Neural progenitor cell (in vitro differentiated cells): ENCODE measurements at regions not wholly inside any gene's neighbourhood (a gene's known extent, or its start where the extent isn't known, plus 50 kb on each side); places are given as distances from the start of the nearest gene placed in this dataset.
A peak's percentile ranks its signal among the peaks of the same experiment; 100 is the strongest.

Experiments used
- DNase-seq: peaks from one replicate; pipeline ENCODE4 v3.0.0-alpha.2; 2016; ENCODE audit warnings: low spot score
- H2AFZ ChIP-seq: fragments of 200-600 bp; sonication (generic); replicated peaks from 2 replicates; pipeline ENCODE4 v1.6.1; 2016; ENCODE audit warnings: antibody characterized with exemption
- H3F3A ChIP-seq: fragments of 200-600 bp; sonication (generic); 2 replicates; pipeline ENCODE4 v1.6.1; 2016; ENCODE audit warnings: antibody characterized with exemption, low read depth
- H3K27ac ChIP-seq: fragments of 200-600 bp; sonication (generic); 2 replicates; pipeline ENCODE4 v1.5.1; 2016; ENCODE audit warnings: mild to moderate bottlenecking
- H3K27me3 ChIP-seq: fragments of 200-600 bp; sonication (generic); 2 replicates; pipeline ENCODE4 v1.6.1; 2016; ENCODE audit warnings: mild to moderate bottlenecking, moderate library complexity
- H3K36me3 ChIP-seq: fragments of 200-600 bp; sonication (generic); 2 replicates; pipeline ENCODE4 v1.5.1; 2016
- H3K4me1 ChIP-seq: fragments of 200-600 bp; sonication (generic); 2 replicates; pipeline ENCODE4 v1.6.1; 2016; ENCODE audit warnings: mixed run types
- H3K4me2 ChIP-seq: fragments of 200-600 bp; sonication (generic); 2 replicates; pipeline ENCODE4 v1.6.1; 2016
- H3K4me3 ChIP-seq: fragments of 200-600 bp; sonication (generic); 2 replicates; pipeline ENCODE4 v1.5.1; 2016
- H3K79me2 ChIP-seq: fragments of 200-600 bp; sonication (generic); 2 replicates; pipeline ENCODE4 v1.6.1; 2016; ENCODE audit warnings: low read depth
- H3K9ac ChIP-seq: fragments of 200-600 bp; sonication (generic); 2 replicates; pipeline ENCODE4 v1.6.1; 2016
- H3K9me3 ChIP-seq: fragments of 200-600 bp; sonication (generic); 2 replicates; pipeline ENCODE4 v1.5.1; 2016; ENCODE audit warnings: low read depth
- H4K20me1 ChIP-seq: fragments of 200-600 bp; sonication (generic); 2 replicates; pipeline ENCODE4 v1.6.1; 2016; ENCODE audit warnings: low read depth
- H3K27ac Mint-ChIP-seq: 3 replicates; pipeline ENCODE4 v1.8.0; 2021; ENCODE audit warnings: mixed read lengths
- H3K27me3 Mint-ChIP-seq: 2 replicates; pipeline ENCODE4 v1.8.0; 2022; ENCODE audit warnings: low read depth, mild to moderate bottlenecking, inconsistent platforms, moderate library complexity, mixed read lengths; ENCODE audit not compliant: insufficient read depth
- H3K36me3 Mint-ChIP-seq: 3 replicates; pipeline ENCODE4 v1.8.0; 2021; ENCODE audit warnings: mixed read lengths
- H3K4me1 Mint-ChIP-seq: 3 replicates; pipeline ENCODE4 v1.8.0; 2021; ENCODE audit warnings: mixed read lengths
- H3K4me3 Mint-ChIP-seq: 3 replicates; pipeline ENCODE4 v1.8.0; 2021; ENCODE audit warnings: mild to moderate bottlenecking, moderate library complexity, mixed read lengths
- H3K9me3 Mint-ChIP-seq: 3 replicates; pipeline ENCODE4 v1.8.0; 2020; ENCODE audit warnings: mixed read lengths
- EZH2 ChIP-seq: fragments of 200-600 bp; sonication (generic); IDR thresholded peaks from 2 replicates; pipeline ENCODE4 v1.6.1; 2017; ENCODE audit warnings: antibody characterized with exemption, mild to moderate bottlenecking, moderate library complexity
- EZH2phosphoT487 ChIP-seq: fragments of 200-600 bp; sonication (generic); IDR thresholded peaks from 2 replicates; pipeline ENCODE4 v1.6.1; 2017; ENCODE audit warnings: antibody characterized with exemption
- TF ChIP-seq, protein P1 (sequence below): fragments of 200-600 bp; sonication (generic); IDR thresholded peaks from 2 replicates; pipeline ENCODE4 v1.5.1; 2017; ENCODE audit warnings: antibody characterized with exemption, mild to moderate bottlenecking

DNA sequence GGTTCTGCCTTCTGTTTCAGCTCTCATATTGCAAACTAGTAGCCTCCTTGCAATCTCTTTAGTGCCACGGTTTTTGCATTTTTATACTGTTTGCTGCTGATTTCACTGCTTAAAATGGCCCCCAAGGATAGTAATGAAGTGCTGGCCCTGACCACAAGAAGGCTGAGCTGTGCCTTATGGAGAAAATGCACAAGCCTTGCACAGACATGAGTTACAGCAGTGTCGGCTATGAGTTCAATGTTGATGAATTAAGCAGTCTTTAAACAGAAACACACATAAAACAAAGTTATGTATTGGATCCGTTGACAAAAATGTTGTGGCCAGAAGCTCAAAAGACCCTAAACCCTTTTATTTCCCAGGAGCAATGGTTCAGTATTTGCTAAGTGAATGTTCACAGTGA lies 210.6 kb upstream of the DYNLRB2 start:
- TF ChIP-seq EZH2: no peak
- TF ChIP-seq EZH2phosphoT487: no peak
- TF ChIP-seq, protein P1, sequence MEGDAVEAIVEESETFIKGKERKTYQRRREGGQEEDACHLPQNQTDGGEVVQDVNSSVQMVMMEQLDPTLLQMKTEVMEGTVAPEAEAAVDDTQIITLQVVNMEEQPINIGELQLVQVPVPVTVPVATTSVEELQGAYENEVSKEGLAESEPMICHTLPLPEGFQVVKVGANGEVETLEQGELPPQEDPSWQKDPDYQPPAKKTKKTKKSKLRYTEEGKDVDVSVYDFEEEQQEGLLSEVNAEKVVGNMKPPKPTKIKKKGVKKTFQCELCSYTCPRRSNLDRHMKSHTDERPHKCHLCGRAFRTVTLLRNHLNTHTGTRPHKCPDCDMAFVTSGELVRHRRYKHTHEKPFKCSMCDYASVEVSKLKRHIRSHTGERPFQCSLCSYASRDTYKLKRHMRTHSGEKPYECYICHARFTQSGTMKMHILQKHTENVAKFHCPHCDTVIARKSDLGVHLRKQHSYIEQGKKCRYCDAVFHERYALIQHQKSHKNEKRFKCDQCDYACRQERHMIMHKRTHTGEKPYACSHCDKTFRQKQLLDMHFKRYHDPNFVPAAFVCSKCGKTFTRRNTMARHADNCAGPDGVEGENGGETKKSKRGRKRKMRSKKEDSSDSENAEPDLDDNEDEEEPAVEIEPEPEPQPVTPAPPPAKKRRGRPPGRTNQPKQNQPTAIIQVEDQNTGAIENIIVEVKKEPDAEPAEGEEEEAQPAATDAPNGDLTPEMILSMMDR: no peak
- no peak for DNase-seq
- Histone ChIP-seq H2AFZ (no peak overlapping the region), H3K27ac (no peak overlapping the region), H3K4me1 (peaks cover 8% of the 10 kb centered on the region), H3K79me2 (no peaks in the 10 kb centered on the region), H3F3A (no peaks in the 10 kb centered on the region), H3K27me3 (no peaks in the 10 kb centered on the region), H3K4me3 (no peak overlapping the region), H3K36me3 (no peaks in the 10 kb centered on the region), H4K20me1 (no peaks in the 10 kb centered on the region), H3K9me3 (no peaks in the 10 kb centered on the region), H3K4me2 (no peak overlapping the region), H3K9ac (no peak overlapping the region)
- peaks cover 5% of the 10 kb centered on the region for H3K27me3 Mint-ChIP-seq
- H3K9me3 Mint-ChIP-seq: peaks cover 3% of the 10 kb centered on the region
- peak overlapping the region; percentile 25 for H3K27ac Mint-ChIP-seq
- H3K4me3 Mint-ChIP-seq: no peak overlapping the region
- no peaks in the 10 kb centered on the region for H3K4me1 Mint-ChIP-seq
- no peaks in the 10 kb centered on the region for H3K36me3 Mint-ChIP-seq

DNA sequence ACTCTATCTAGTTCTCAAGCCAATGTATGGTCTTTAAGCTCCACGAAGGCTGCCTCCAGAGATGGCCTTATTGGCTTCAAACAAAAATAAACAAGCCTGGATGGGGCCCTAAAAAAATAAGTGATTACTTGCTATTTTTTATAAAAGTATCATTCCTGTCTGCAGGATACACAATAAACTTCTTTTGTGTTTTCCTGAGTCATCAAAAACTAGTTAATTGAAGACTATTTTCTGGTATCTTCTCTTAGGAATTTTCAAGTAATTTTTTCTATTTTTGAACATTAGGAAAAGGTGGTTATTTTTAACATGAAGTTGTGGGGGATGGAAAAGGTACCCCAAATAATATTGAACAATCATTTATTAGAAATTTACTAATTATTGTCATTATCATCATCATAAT lies 213.1 kb upstream of the DYNLRB2 start:
- Histone ChIP-seq H3F3A (peaks cover 3% of the 10 kb centered on the region), H2AFZ (no peak overlapping the region), H4K20me1 (no peaks in the 10 kb centered on the region), H3K9ac (no peak overlapping the region), H3K9me3 (no peaks in the 10 kb centered on the region), H3K4me2 (no peak overlapping the region), H3K4me3 (no peak overlapping the region), H3K79me2 (no peaks in the 10 kb centered on the region), H3K27ac (no peak overlapping the region), H3K27me3 (no peaks in the 10 kb centered on the region), H3K4me1 (peaks cover 32% of the 10 kb centered on the region), H3K36me3 (no peaks in the 10 kb centered on the region)
- TF ChIP-seq EZH2phosphoT487: no peak
- TF ChIP-seq EZH2: no peak
- TF ChIP-seq, protein P1: no peak
- H3K9me3 Mint-ChIP-seq: peaks cover 3% of the 10 kb centered on the region
- no peaks in the 10 kb centered on the region for H3K36me3 Mint-ChIP-seq
- no peak overlapping the region for H3K27ac Mint-ChIP-seq
- H3K4me1 Mint-ChIP-seq: peaks cover 18% of the 10 kb centered on the region
- H3K4me3 Mint-ChIP-seq: no peak overlapping the region
- peaks cover 8% of the 10 kb centered on the region for H3K27me3 Mint-ChIP-seq
- DNase-seq: no peak

DNA sequence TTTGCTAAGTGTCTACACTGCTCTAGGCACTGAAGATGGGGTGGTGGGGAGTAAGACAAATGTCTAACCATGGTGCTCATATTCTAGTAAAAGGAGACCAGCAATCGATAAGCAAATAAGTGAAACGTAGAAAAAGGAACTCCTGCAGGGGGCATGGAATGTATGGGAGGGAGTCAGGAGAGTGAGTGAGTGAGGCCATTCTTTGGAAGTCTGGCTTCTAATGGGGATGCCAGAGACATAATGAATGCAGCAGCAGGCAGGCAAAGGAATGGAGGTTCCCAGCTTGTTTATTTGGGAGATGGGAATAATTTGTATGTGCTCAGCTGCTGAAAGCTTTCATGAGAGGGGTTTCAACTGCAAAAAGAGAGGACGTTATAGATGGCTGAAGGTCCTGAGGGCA lies 216.4 kb upstream of the DYNLRB2 start:
- no peak overlapping the region for H2AFZ ChIP-seq
- H3K27ac Mint-ChIP-seq: peak overlapping the region; percentile 84

More for the DNA sequence above, 216.4 kb upstream of the DYNLRB2 start:
- Histone ChIP-seq H3K27me3 (no peaks in the 10 kb centered on the region), H3K9ac (no peak overlapping the region), H3K27ac (no peak overlapping the region), H3K4me2 (peak overlapping the region; percentile 43), H3F3A (peaks cover 3% of the 10 kb centered on the region), H4K20me1 (no peaks in the 10 kb centered on the region), H3K9me3 (no peaks in the 10 kb centered on the region), H3K36me3 (no peaks in the 10 kb centered on the region), H3K79me2 (no peaks in the 10 kb centered on the region), H3K4me1 (peaks cover 33% of the 10 kb centered on the region), H3K4me3 (no peak overlapping the region)
- Mint-ChIP-seq H3K4me3 (peak overlapping the region; percentile 16), H3K27me3 (peaks cover 7% of the 10 kb centered on the region), H3K4me1 (peaks cover 22% of the 10 kb centered on the region), H3K9me3 (peaks cover 3% of the 10 kb centered on the region), H3K36me3 (no peaks in the 10 kb centered on the region)
- TF ChIP-seq, protein P1: no peak
- TF ChIP-seq EZH2phosphoT487 (no peak), EZH2 (no peak)
- peak; percentile 55 for DNase-seq
